B cell (primary cell): ENCODE measurements at regions not wholly inside any gene's neighbourhood (a gene's known extent, or its start where the extent isn't known, plus 50 kb on each side); places are given as distances from the start of the nearest gene placed in this dataset.

ENCODE experiments used
- ATAC-seq: fragments of 200-7000 bp; cut with Tn5 transposase; one replicate; pipeline ENCODE4 v1.10.0; 2021; ENCODE audit warnings: low read depth, mild to moderate bottlenecking, moderate number of reproducible peaks, moderate library complexity
- CTCF ChIA-PET: fragments of 350-600 bp; sonication (Branson Sonifier 250); formaldehyde crosslinking; loops from one replicate; lab custom pipeline; 2021; ENCODE audit warnings: antibody characterized with exemption, inconsistent platforms; lab: Charles Lee
- POLR2A ChIA-PET: fragments of 350-600 bp; sonication (Branson Sonifier 250); formaldehyde crosslinking; loops from one replicate; lab custom pipeline; 2021; ENCODE audit warnings: antibody characterized with exemption; lab: Charles Lee
- DNase-seq: peaks from one replicate; pipeline ENCODE4 v3.0.0; 2013
- H2AFZ ChIP-seq: 2 replicates; pipeline ENCODE4 v1.6.1; 2012; ENCODE audit warnings: mild to moderate bottlenecking, low read depth, low read length; ENCODE audit not compliant: insufficient read depth, poor library complexity, severe bottlenecking
- H3K27ac ChIP-seq, 2 donors: 1 replicate in 1 of 2; 2 replicates in 1 of 2; pipeline ENCODE4 v1.5.1; 2012 to 2013; ENCODE audit warnings: low read length in 2 of 2, mild to moderate bottlenecking in 2 of 2, moderate library complexity in 1 of 2
- H3K27me3 ChIP-seq, 4 experiments: fragments of 200-600 bp in 1 of 4; sonication (generic) in 1 of 4; replicated peaks in 1 of 4; 1 replicate in 2 of 4; 2 replicates in 2 of 4; pipeline versions ENCODE4 v1.6.1 to v1.7.0; 2013 to 2016; ENCODE audit warnings: low read length in 3 of 4, mild to moderate bottlenecking in 2 of 4, mixed read lengths in 1 of 4, moderate library complexity in 1 of 4; ENCODE audit not compliant: insufficient read depth in 4 of 4, control insufficient read depth in 3 of 4; ENCODE audit errors: control extremely low read depth in 1 of 4
- H3K36me3 ChIP-seq, 2 experiments: replicated peaks in 1 of 2; 1 replicate in 1 of 2; 2 replicates in 1 of 2; pipeline versions ENCODE4 v1.6.1 to v1.7.1; 2013; ENCODE audit warnings: low read length in 1 of 2; ENCODE audit not compliant: insufficient read depth in 2 of 2, control insufficient read depth in 1 of 2; ENCODE audit errors: control extremely low read depth in 1 of 2, extremely low read depth in 1 of 2
- H3K4me1 ChIP-seq, 2 donors: fragments of 200-600 bp in 1 of 2; sonication (generic) in 1 of 2; 1 replicate in 1 of 2; 2 replicates in 1 of 2; pipeline versions ENCODE4 v1.5.1 to v1.6.1; 2013 to 2017; ENCODE audit warnings: low read length in 2 of 2; ENCODE audit not compliant: control insufficient read depth in 2 of 2, insufficient read depth in 2 of 2
- H3K4me2 ChIP-seq: replicated peaks from 2 replicates; pipeline ENCODE3; 2012; ENCODE audit warnings: mild to moderate bottlenecking, low read depth, low read length; ENCODE audit not compliant: poor library complexity, severe bottlenecking
- H3K4me3 ChIP-seq, 5 experiments: fragments of 200-600 bp in 1 of 5; sonication (generic) in 1 of 5; 1 replicate in 3 of 5; 2 replicates in 2 of 5; pipeline versions ENCODE4 v1.5.1 to v1.7.0; 2011 to 2016; ENCODE audit warnings: low read length in 4 of 5, mild to moderate bottlenecking in 4 of 5, low read depth in 2 of 5, control low read depth in 1 of 5, moderate library complexity in 1 of 5; ENCODE audit not compliant: insufficient read depth in 1 of 5; ENCODE audit errors: control extremely low read depth in 1 of 5, extremely low read depth in 1 of 5
- H3K79me2 ChIP-seq: fragments of 200-600 bp; sonication (generic); one replicate; pipeline ENCODE4 v1.6.0; 2016; ENCODE audit warnings: low read length; ENCODE audit not compliant: control insufficient read depth, insufficient read depth
- H3K9ac ChIP-seq: fragments of 200-600 bp; sonication (generic); 2 replicates; pipeline ENCODE4 v1.6.1; 2017; ENCODE audit warnings: mild to moderate bottlenecking, low read length, moderate library complexity
- H3K9me3 ChIP-seq, 3 donors: one replicate each; pipeline versions ENCODE4 v1.6.1 to v1.7.1; 2013; ENCODE audit warnings: low read length in 2 of 3; ENCODE audit not compliant: control insufficient read depth in 2 of 3, insufficient read depth in 1 of 3; ENCODE audit errors: control extremely low read depth in 1 of 3
- H4K20me1 ChIP-seq: 2 replicates; pipeline ENCODE4 v1.6.0; 2012; ENCODE audit warnings: mild to moderate bottlenecking, low read length; ENCODE audit not compliant: insufficient read depth, control insufficient read depth, poor library complexity, severe bottlenecking
- H3K27ac Mint-ChIP-seq: one replicate; pipeline ENCODE4 v1.8.0; 2021; ENCODE audit warnings: mixed read lengths
- H3K27me3 Mint-ChIP-seq: one replicate; pipeline ENCODE4 v1.8.0; 2021; ENCODE audit warnings: mixed read lengths
- H3K4me1 Mint-ChIP-seq: one replicate; pipeline ENCODE4 v1.8.0; 2021; ENCODE audit warnings: mixed read lengths
- H3K4me3 Mint-ChIP-seq: one replicate; pipeline ENCODE4 v1.8.0; 2021; ENCODE audit warnings: mixed read lengths
- H3K9me3 Mint-ChIP-seq: one replicate; pipeline ENCODE4 v1.8.0; 2022; ENCODE audit warnings: mixed read lengths; ENCODE audit not compliant: insufficient read depth
- EZH2 ChIP-seq: IDR thresholded peaks from 2 replicates; pipeline ENCODE4 v1.6.1; 2012; ENCODE audit warnings: borderline replicate concordance, low read depth, mild to moderate bottlenecking, moderate library complexity, low read length; ENCODE audit not compliant: insufficient read depth, poor library complexity, severe bottlenecking
- WGBS: methylation state at CpG from one replicate; pipeline ENCODE4 v1.1.5; 2013; ENCODE audit warnings: missing lambda C conversion rate; ENCODE audit not compliant: insufficient coverage; 5-methylcytosine and 5-hydroxymethylcytosine counted together
- intact Hi-C: fragments of 100-400 bp; cut with micrococcal nuclease; formaldehyde crosslinking; loops from one replicate; pipeline ENCODE4 v1.10.0; 2022
- TF ChIP-seq, protein P1 (sequence below): fragments of 200-600 bp; IDR thresholded peaks from one replicate; pipeline ENCODE4 v1.8.0; 2022; ENCODE audit warnings: antibody characterized with exemption, mild to moderate bottlenecking

GRCh38 chr14:101499513-101499912, 61.8 kb upstream of the DIO3 start:
- Histone ChIP-seq H3K36me3 (no peaks in the 10 kb centered on the region), H3K79me2 (no peaks in the 10 kb centered on the region), H3K4me3 (no peak overlapping the region), H3K9me3 (peaks cover 0 to 29% (median 0%) of the 10 kb centered on the region in 3 donors), H3K27ac (no peak overlapping the region), H3K4me2 (no peak overlapping the region), H3K9ac (no peak overlapping the region), H4K20me1 (no peaks in the 10 kb centered on the region), H3K27me3 (peaks cover 0 to 4% (median 0%) of the 10 kb centered on the region in 4 experiments), H3K4me1 (no peaks in the 10 kb centered on the region), H2AFZ (no peak overlapping the region)
- Mint-ChIP-seq H3K9me3 (no peaks in the 10 kb centered on the region), H3K4me3 (no peak overlapping the region), H3K4me1 (no peaks in the 10 kb centered on the region), H3K27ac (no peak overlapping the region), H3K27me3 (peaks cover 12% of the 10 kb centered on the region)
- ChIA-PET POLR2A (no interaction called here), CTCF (no interaction called here)
- ATAC-seq, result no peak
- WGBS, result 92% methylated on average over 5 of the region's 10 CpGs
- intact Hi-C loops, result no loop called here
- no peak for TF ChIP-seq EZH2
- TF ChIP-seq, protein P1, sequence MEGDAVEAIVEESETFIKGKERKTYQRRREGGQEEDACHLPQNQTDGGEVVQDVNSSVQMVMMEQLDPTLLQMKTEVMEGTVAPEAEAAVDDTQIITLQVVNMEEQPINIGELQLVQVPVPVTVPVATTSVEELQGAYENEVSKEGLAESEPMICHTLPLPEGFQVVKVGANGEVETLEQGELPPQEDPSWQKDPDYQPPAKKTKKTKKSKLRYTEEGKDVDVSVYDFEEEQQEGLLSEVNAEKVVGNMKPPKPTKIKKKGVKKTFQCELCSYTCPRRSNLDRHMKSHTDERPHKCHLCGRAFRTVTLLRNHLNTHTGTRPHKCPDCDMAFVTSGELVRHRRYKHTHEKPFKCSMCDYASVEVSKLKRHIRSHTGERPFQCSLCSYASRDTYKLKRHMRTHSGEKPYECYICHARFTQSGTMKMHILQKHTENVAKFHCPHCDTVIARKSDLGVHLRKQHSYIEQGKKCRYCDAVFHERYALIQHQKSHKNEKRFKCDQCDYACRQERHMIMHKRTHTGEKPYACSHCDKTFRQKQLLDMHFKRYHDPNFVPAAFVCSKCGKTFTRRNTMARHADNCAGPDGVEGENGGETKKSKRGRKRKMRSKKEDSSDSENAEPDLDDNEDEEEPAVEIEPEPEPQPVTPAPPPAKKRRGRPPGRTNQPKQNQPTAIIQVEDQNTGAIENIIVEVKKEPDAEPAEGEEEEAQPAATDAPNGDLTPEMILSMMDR, result no peak
- DNase-seq, result no peak

DNA sequence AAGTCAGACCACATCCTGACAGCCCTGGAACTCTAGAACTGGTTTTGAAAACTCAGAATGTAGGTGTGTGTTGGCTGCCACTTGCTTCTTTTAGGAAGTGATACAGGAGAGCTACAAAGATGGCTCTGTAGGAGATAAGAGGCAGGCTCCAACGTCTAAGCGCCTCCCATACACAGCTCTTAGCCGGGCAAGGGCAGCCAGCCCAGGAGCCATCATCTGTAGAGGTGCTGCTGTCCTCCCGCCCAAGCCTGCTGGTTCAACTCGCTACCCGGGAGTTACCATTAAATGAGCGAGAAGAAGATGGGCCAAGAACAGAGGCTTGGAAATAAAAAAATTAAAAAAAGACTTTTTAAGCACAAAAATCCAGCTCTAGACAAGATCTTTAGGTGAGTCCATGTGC, 61.2 kb upstream of the DIO3 start:
- H3K27ac ChIP-seq, result no peak overlapping the region
- Mint-ChIP-seq H3K9me3 (no peaks in the 10 kb centered on the region), H3K4me3 (no peak overlapping the region), H3K27ac (no peak overlapping the region), H3K27me3 (peaks cover 12% of the 10 kb centered on the region), H3K4me1 (no peaks in the 10 kb centered on the region)
- H3K4me1 ChIP-seq, result no peaks in the 10 kb centered on the region
- intact Hi-C loops, result no loop called here
- no peak overlapping the region for H3K9ac ChIP-seq
- H2AFZ ChIP-seq, result no peak overlapping the region
- H3K4me3 ChIP-seq, result no peak overlapping the region
- no peaks in the 10 kb centered on the region for H3K36me3 ChIP-seq
- CTCF ChIA-PET, result no interaction called here
- H3K4me2 ChIP-seq, result no peak overlapping the region
- H3K27me3 ChIP-seq, result peaks cover 0 to 4% (median 0%) of the 10 kb centered on the region in 4 experiments
- peaks cover 0 to 32% (median 0%) of the 10 kb centered on the region in 3 donors for H3K9me3 ChIP-seq
- TF ChIP-seq, protein P1, result no peak
- no peak for TF ChIP-seq EZH2
- 84% methylated on average over 4 of the region's 7 CpGs for WGBS
- ATAC-seq, result no peak
- no peaks in the 10 kb centered on the region for H3K79me2 ChIP-seq
- POLR2A ChIA-PET, result no interaction called here
- H4K20me1 ChIP-seq, result no peaks in the 10 kb centered on the region
- DNase-seq, result no peak
